ENCODE measurements at regions not wholly inside any gene's neighbourhood (a gene's known extent, or its start where the extent isn't known, plus 50 kb on each side); places are given as distances from the start of the nearest gene placed in this dataset.
"Not testable (repeated sequence)": the region's sequence is repeated elsewhere in the genome, so short reads cannot be mapped to it uniquely, and the experiment has no call there.

DNA sequence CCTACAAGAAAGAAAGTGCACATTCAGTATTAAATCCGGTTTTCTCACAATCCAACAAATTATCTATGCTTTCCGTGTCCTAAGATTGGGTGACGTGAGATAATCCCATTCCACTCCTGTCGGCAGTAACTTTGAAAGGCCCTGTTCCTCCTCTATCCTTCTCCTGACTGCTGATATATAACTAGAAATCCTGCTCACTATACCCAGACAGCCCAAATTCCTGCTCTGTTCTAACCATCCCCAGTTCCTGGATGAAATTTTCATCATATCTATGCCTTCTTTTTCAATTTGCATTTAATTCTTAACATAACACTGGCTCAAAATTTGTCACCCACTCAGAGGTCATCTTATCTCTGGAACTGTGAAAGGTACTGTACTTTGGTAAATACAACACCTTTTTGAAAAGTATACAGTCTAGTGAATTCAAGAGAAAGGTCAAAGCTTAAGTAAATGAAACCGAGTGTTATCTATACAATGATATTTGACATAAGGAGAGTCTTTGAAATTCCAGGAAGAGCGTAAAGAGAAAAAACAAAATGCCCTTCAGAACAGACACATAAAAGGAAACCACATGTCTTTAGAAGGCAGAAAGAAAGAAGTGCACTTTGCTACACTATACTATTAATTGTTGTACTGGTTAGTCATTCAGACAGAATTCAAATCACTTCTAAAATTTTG is 200.5 kb upstream of the NEGR1 start:
- no peak for DNase-seq

GRCh38 chr1:72481420-72481970 is 199.2 kb upstream of the NEGR1 start:
- no peak for DNase-seq

GRCh38 chr1:72466376-72466775 is 184.0 kb upstream of the NEGR1 start:
- DNase-seq = no peak

- no peak for DNase-seq
Observed at GRCh38 chr1:72462186-72462905, 180.0 kb upstream of the NEGR1 start.

DNA sequence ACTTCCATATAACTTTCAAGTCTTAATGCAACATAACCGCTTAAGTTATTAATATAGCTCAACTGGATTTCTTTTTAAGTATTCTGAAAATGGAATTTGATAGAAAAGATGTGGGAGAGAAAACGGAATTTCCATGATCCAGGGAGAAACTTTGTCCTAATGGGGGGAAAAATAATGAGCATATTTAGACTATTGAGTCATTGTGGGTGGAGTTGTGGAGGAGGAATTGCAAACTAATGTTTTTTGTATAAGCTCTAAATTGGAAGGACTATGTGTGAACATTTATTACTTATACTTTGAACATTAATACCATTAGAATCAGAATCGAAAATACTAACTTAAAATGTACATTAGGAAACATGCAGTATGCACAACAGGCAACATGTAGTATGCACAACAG is 159.9 kb upstream of the NEGR1 start:
- DNase-seq = no peak

DNA sequence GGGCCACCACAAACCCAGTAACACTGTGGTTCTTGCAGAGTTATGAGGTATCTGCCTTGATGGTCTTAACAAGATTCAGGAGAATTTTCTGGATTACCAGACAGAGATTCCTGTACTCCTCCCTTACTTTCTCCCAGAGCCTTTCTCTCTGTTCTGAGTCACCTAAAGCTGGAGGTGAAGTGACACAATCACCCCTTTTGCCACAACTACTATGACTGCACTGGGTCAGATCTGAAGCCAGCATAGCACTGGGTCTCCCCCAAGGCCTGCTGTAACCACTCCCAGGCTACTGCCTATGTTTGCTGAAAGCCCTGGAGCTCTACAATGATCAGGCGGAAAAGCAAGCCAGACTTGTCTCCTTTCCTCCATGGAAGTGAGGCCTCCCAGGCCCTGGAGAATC is 156.7 kb upstream of the NEGR1 start:
- DNase-seq = no peak

DNA sequence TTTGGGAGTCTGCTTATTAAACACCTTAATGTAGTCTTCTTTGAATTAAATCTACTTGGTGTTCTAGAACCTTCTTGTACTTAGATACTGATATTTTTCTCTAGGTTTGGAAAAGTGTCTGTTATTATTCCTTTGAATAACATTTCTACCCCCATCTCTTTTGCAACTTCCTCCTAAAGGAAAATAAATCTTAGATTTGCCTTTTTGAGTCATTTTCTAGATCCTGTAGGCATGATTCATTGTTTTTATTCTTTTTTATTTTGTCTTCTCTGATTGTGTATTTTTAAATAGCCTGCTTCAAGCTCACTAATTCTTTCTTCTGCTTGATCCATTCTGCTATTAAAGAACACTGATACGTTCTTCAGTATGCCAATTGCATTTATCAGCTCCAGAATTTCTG is 155.9 kb upstream of the NEGR1 start:
- DNase-seq = no peak

DNA sequence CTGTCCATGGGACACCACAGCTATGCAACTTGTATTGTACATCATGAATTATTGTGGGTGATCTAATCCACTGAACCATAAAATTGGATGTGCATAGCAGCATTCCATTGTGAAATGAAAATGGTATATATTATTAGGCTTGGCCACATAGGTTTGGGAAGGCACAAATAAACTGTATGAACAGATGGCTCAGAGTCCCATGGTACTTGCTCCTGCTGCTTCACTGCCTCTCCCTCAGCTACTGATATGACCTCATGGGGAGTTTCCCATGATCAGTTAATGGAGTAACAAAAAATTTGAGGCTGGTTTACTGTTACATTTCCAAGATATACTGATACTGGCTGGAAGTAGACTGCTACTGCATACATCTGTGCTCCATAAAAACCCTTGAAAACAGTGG is 152.7 kb upstream of the NEGR1 start:
- DNase-seq = no peak

GRCh38 chr1:72434070-72434469 is 151.7 kb upstream of the NEGR1 start:
- DNase-seq = no peak

GRCh38 chr1:72433591-72433990 is 151.3 kb upstream of the NEGR1 start:
- no peak for DNase-seq

GRCh38 chr1:72432645-72433267 is 150.4 kb upstream of the NEGR1 start:
- no peak for DNase-seq

GRCh38 chr1:72431810-72432209 is 149.5 kb upstream of the NEGR1 start:
- no peak for DNase-seq

GRCh38 chr1:72428276-72428675 is 145.9 kb upstream of the NEGR1 start:
- DNase-seq = not testable (repeated sequence)

GRCh38 chr1:72419229-72419628 is 136.9 kb upstream of the NEGR1 start:
- no peak for DNase-seq

DNA sequence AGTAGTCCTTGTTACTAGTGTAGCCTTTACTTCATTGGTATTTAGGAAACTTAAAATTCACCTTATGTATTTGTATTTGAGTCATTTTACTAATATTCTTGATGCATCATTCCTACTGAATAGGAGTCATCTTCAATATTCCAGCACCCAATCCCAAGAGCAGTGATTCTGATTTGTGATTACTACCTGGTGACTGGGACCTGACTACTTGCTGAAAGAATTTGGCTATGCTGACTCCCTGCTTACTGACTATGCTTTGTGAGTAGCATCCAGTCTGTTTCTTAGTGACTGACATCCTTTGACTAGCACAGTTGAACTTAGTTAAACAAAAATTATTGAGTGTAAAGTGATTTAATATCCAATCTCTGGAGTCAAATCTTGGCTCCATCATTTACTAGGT is 129.9 kb upstream of the NEGR1 start:
- DNase-seq = no peak

DNA sequence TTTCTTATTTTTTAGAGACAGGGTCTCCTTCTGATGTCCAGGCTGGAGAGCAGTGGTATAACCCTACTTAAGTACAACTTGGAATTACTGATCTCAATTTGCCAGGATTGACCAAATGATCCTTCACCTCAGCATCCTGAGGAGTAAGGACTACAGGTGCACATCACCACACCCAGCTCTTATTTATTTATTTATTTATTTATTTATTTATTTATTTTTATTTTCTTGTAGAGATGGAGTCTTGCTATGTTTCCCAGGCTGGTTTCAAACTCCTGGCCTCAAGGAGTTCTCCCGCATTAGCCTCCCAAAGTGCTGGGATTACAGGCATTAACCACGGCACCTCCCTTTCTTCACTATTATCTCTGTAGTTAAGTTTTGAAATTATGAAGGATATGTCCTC is 117.5 kb upstream of the NEGR1 start:
- no peak for DNase-seq

- peak; percentile 72 for DNase-seq
Observed at GRCh38 chr1:72397786-72398185, 115.4 kb upstream of the NEGR1 start.

GRCh38 chr1:72394457-72394856 is 112.1 kb upstream of the NEGR1 start:
- no peak for DNase-seq

DNA sequence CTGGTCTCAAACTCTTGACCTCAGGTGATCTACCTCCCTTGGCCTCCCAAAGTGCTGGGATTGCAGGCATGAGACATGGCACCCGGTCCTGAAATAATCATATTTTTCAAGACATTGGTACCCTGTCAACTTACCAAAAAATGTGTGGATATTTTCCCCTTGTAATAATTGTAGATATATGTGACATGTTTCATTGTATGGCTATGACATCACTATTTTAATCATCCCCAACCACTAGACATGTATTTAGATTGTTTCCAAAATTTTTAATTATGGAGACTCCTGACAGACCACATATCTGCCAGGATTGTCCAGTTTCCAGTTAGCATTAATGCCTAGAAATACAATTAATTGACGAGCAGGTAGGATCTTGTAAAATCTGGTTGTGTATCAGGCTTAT is 96.7 kb upstream of the NEGR1 start:
- DNase-seq = no peak

- DNase-seq = no peak
Observed at GRCh38 chr1:72375226-72375625, 92.9 kb upstream of the NEGR1 start.

GRCh38 chr1:72371259-72372035 is 89.1 kb upstream of the NEGR1 start:
- no peak for DNase-seq

GRCh38 chr1:72370836-72371235 is 88.5 kb upstream of the NEGR1 start:
- not testable (repeated sequence) for DNase-seq

GRCh38 chr1:72369069-72369757 is 86.9 kb upstream of the NEGR1 start:
- DNase-seq = no peak

All from NCI-H1105 treated with DMSO at 0.1 percent for 48 hours (cell line).